GM18951 (cell line): ENCODE measurements at regions not wholly inside any gene's neighbourhood (a gene's known extent, or its start where the extent isn't known, plus 50 kb on each side); places are given as distances from the start of the nearest gene placed in this dataset.

Experiments
- POLR2A ChIP-seq: IDR thresholded peaks from 4 replicates; pipeline ENCODE4 v1.6.1; 2011; ENCODE audit warnings: mild to moderate bottlenecking; ENCODE audit not compliant: insufficient read length, insufficient read depth; ENCODE audit errors: extremely low read depth
- in situ Hi-C: fragments of 300-500 bp; cut with MboI; formaldehyde crosslinking; loops from one replicate; pipeline ENCODE4 v1.12.0; 2022; ENCODE audit warnings: low sequenced_read_pairs, mixed read lengths, inconsistent platforms; ENCODE audit not compliant: unreplicated experiment

GRCh38 chr20:56986931-56987720 is 279.3 kb downstream of the BMP7 start:
- TF ChIP-seq POLR2A, result no peak
- in situ Hi-C loops, result no loop called here

- no peak for TF ChIP-seq POLR2A
- in situ Hi-C loops, result no loop called here
Observed at GRCh38 chr20:56987986-56988385, 278.5 kb downstream of the BMP7 start.

GRCh38 chr20:56988446-56988845 is 278.0 kb downstream of the BMP7 start:
- in situ Hi-C loops, result no loop called here
- TF ChIP-seq POLR2A, result no peak

- in situ Hi-C loops, result no loop called here
- TF ChIP-seq POLR2A, result no peak
Observed at GRCh38 chr20:56989516-56989915, 276.9 kb downstream of the BMP7 start.

- in situ Hi-C loops, result no loop called here
Observed at GRCh38 chr20:56993020-56993559, 273.4 kb downstream of the BMP7 start.

GRCh38 chr20:56994006-56994405 is 272.4 kb downstream of the BMP7 start:
- in situ Hi-C loops, result no loop called here
- no peak for TF ChIP-seq POLR2A

More at GRCh38 chr20:56993020-56993559, 273.4 kb downstream of the BMP7 start:
- TF ChIP-seq POLR2A, result no peak

- in situ Hi-C loops, result no loop called here
Observed at GRCh38 chr20:56995149-56995548, 271.3 kb downstream of the BMP7 start.

GRCh38 chr20:56995635-56996075 is 270.8 kb downstream of the BMP7 start:
- TF ChIP-seq POLR2A, result no peak
- in situ Hi-C loops, result no loop called here

More at GRCh38 chr20:56995149-56995548, 271.3 kb downstream of the BMP7 start:
- no peak for TF ChIP-seq POLR2A

- in situ Hi-C loops, result no loop called here
- TF ChIP-seq POLR2A, result no peak
Observed at GRCh38 chr20:56996533-56996932, 269.9 kb downstream of the BMP7 start.

GRCh38 chr20:56998438-56998837 is 268.0 kb downstream of the BMP7 start:
- in situ Hi-C loops, result no loop called here
- TF ChIP-seq POLR2A, result no peak

- in situ Hi-C loops, result no loop called here
- TF ChIP-seq POLR2A, result no peak
Observed at GRCh38 chr20:57000441-57000968, 265.9 kb downstream of the BMP7 start.

GRCh38 chr20:57001126-57001767 is 265.2 kb downstream of the BMP7 start:
- in situ Hi-C loops, result no loop called here
- no peak for TF ChIP-seq POLR2A

GRCh38 chr20:57002066-57002570 is 264.3 kb downstream of the BMP7 start:
- no peak for TF ChIP-seq POLR2A
- in situ Hi-C loops, result no loop called here

- no peak for TF ChIP-seq POLR2A
- in situ Hi-C loops, result no loop called here
Observed at GRCh38 chr20:57003012-57003411, 263.4 kb downstream of the BMP7 start.

- in situ Hi-C loops, result no loop called here
- no peak for TF ChIP-seq POLR2A
Observed at GRCh38 chr20:57004416-57004815, 262.0 kb downstream of the BMP7 start.
